GM12891 (cell line): ENCODE measurements at regions not wholly inside any gene's neighbourhood (a gene's known extent, or its start where the extent isn't known, plus 50 kb on each side); places are given as distances from the start of the nearest gene placed in this dataset.

Source experiments
- DNase-seq: peaks from one replicate; pipeline ENCODE4 v3.0.0; 2011; ENCODE audit warnings: low spot score; ENCODE audit not compliant: insufficient read length
- FAIRE-seq: peaks from 2 replicates; lab custom pipeline; 2011; peaks lifted over from hg19 to GRCh38; lab: Jason Lieb, UNC
- PAX5 ChIP-seq: IDR thresholded peaks from 2 replicates; pipeline ENCODE4 v1.6.1; 2011; ENCODE audit warnings: low read length, moderate library complexity, mild to moderate bottlenecking; ENCODE audit not compliant: insufficient read depth, severe bottlenecking
- POLR2A ChIP-seq: IDR thresholded peaks from 2 replicates; pipeline ENCODE4 v1.6.1; 2011; ENCODE audit warnings: low read depth, low read length, control low read depth
- POLR2AphosphoS5 ChIP-seq: IDR thresholded peaks from 2 replicates; pipeline ENCODE4 v1.6.1; 2011; ENCODE audit warnings: low read depth, low read length, control low read depth
- POU2F2 ChIP-seq: IDR thresholded peaks from 2 replicates; pipeline ENCODE4 v1.6.1; 2011; ENCODE audit warnings: low read depth, mild to moderate bottlenecking, control low read depth, low read length, moderate library complexity
- SPI1 ChIP-seq: IDR thresholded peaks from 2 replicates; pipeline ENCODE4 v1.6.1; 2011; ENCODE audit warnings: low read depth, low read length, control low read depth
- TAF1 ChIP-seq: IDR thresholded peaks from 2 replicates; pipeline ENCODE4 v1.6.1; 2011; ENCODE audit warnings: low read depth, low read length, control low read depth

DNA sequence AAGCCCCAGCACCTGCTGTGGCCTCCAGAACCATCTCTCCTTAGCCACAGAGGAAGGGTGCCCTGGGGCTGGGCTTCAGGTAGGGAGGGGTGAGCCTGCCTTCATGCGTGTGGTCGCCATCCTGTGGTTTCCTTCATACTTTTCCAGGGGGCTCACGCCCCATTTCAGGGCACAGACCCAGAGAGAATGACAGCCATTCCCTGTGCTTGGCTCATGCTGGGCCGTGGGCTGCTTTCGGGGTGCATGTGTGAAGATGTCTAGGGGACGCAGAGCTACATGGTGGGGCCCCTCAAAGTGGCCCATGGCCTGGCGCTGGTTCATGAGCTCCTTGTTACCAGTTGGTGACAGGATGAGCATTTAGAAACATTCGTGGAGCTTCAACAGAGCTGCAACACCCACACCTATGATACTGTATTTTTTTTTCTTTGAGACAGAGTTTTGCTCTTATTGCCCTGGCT, 190.3 kb upstream of the SLC24A3 start:
- FAIRE-seq (no peak), DNase-seq (no peak)
- no peak for TF ChIP-seq TAF1
- TF ChIP-seq SPI1 = no peak
- no peak for TF ChIP-seq POLR2AphosphoS5
- TF ChIP-seq PAX5 = no peak
- TF ChIP-seq POLR2A = no peak
- TF ChIP-seq POU2F2 = no peak

DNA sequence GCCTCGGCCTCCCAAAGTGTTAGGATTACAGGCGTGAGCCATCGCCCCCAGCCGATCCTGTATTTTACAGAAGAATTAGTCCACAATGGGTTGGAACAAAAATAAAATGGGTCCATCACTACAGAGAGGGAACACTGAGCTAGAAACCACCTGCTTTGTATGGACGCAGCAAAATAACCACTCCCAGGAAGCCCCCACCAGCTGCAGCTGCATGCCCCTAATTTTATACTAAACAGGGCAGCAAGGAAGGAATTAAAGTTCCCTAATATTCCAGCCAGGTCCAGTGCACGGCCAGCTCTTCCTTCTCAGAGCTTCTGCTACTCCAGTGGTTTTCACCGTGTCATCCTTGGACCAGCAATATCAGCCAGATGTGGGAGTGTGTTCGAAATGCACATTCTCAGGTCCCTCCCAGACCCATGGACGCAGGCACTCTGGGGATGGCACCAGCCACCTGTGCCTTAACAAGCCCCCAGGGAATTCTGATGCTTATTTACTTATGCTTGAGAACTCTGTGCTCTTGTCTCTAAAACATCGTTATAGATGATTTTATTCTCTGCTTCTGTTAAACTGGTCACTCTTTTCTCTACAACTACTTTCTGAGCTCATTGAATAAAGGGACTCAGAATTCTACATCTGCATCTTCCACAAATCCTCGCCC, 189.5 kb upstream of the SLC24A3 start:
- no peak for FAIRE-seq
- TF ChIP-seq TAF1 = no peak
- DNase-seq = no peak

DNA sequence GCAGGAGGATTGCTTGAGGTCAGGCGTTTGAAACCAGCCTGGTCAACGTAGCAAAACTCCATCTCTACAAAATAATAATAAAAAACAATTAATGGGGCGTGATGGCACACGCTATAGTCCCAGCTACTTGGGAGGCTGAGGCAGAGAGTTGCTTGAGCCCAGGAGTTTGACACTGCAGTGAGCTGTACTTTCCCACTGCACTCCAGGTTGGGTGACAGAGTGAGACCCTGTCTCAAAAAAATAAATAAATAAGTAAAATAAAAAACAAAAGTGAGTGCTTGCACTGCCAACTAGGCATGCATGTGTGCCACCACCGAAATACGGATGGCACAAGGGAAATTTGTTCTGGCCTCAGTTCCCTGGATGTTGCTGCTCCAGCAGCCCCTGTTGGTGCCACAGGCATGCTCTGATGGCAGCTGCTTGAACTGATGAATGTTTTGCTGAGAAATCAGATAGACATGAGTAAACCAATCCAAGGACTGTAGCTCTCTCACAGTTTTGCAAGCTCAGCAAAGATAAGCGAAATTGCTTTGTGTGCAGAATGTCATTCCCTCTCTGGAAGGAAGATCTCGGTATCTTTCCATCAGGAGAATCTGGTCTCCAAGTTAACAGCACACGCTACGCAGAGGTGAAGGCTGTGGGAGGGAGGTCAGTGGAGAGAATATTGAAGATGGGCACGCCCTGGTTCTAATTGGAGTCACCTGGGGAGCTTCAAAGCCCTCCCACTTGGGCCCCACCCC, 188.0 kb upstream of the SLC24A3 start:
- TF ChIP-seq POLR2A (no peak), PAX5 (no peak), SPI1 (no peak), POLR2AphosphoS5 (no peak), TAF1 (no peak), POU2F2 (no peak)
- FAIRE-seq = no peak

DNA sequence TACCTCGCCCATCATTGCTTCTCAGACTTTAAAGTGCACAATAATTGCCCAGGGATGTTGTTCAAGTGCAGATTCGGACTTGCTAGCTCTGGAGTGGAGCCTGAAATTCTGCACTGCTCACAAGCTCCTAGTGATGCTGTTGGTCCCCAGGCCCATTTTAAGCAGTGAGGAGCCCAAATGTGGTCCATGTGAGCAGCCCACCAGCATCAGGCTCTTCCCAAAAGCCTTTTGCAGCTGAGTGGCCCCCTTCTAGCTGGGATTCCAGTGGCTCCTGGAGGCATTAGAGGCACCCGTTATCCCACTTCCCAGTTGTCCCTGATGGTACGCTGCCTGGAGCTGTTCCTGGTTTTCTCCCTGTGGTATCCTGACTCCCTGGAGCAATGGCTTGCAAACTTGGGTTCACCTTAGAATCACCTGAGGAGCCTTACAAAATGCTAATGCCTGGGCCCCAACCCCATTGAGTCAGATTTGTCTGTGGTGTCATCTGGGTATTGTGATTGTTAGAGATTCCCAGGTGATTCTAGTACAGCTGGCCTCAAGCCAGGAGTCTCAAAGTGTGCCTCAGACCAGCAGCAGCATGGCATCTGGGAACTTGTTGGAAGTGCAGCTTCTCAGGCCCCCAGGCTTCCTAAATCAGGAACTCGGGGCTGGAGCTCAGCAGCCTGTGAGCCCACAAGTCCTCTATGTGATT, 186.9 kb upstream of the SLC24A3 start:
- TF ChIP-seq POLR2AphosphoS5 (no peak), POU2F2 (no peak), SPI1 (no peak), TAF1 (no peak), POLR2A (no peak), PAX5 (no peak)
- DNase-seq (no peak), FAIRE-seq (no peak)

More for the DNA sequence above, 188.0 kb upstream of the SLC24A3 start:
- no peak for DNase-seq

DNA sequence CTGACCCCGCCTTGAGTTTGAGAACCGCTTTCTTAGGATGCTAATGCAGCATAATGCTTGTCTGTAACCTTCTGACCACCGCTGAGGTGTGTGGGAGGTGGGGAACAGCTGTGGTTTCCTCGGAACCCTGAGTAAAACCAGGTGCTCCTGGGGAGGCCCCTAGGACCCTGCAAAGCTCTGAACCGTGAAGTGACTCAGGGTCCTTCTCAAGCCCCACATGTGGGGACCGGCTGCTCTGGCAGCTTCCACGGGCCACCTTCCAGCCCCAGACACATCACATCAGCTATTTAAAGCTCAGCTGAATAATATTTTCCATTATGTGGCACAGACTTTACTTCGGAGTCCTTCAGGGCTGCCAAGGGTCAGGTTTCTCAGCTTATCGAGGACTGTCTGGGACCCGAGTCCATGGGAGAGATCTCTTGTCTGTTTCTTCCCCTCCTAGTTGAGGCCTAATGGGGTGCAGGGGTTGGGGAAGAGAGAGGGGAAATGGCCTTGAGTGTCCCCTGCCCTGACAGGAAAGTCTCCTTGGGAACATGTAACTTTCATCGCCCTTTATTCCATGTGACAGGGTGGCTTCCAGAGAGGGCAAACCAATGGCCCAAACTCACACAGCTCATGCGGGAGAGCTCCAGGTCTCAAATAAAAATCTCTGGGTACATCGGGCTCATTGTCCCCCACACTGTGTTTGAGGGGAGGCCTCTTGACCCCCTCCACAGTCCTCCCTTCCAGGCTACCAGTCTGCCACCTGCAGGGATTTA, 186.1 kb upstream of the SLC24A3 start:
- TF ChIP-seq POU2F2 = peak; percentile 61; the same call in 1 of the 2 replicates
- no peak for TF ChIP-seq TAF1
- no peak for TF ChIP-seq POLR2A
- TF ChIP-seq PAX5 = peak; percentile 27
- peak; percentile 70 for FAIRE-seq
- peak; percentile 34 for DNase-seq

DNA sequence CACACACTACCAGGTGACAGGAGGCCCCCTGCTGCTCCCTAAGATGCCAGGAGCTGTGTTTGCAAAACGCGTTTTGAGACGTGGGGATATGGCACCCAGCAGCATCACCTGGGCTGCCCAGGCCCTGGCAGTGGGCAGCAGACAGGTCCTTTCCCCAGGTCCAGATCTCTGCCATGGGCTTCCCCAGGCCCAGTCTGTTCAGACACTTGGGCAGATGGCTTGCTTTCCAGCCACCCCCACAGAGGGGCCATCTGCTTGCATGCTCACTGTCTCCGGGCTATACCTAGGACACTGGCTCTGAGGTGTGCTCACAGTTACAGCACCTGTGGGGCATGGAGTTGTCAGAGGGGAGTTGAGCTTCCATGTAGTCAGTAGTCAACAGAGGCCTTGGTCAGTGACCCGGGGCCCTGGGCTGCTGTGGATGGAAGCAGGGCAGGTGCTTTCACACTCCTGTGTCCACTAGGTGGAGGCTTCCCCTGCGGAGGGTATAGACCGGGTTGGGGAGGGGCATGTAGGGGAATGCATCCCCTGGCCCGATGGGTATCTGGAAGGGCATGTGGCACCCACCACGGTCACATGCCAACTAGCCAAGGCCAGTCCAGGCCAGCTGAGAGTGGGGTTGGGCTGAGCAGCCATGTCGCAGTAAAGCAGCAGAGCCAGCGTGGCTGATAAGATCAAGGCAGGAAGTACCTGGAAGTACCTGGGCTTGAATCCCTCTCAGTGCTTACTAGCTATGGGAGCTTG, 185.4 kb upstream of the SLC24A3 start:
- DNase-seq = no peak
- no peak for TF ChIP-seq SPI1
- no peak for TF ChIP-seq POLR2AphosphoS5
- TF ChIP-seq POLR2A = no peak
- no peak for TF ChIP-seq POU2F2
- no peak for TF ChIP-seq PAX5
- TF ChIP-seq TAF1 = no peak
- FAIRE-seq = no peak

DNA sequence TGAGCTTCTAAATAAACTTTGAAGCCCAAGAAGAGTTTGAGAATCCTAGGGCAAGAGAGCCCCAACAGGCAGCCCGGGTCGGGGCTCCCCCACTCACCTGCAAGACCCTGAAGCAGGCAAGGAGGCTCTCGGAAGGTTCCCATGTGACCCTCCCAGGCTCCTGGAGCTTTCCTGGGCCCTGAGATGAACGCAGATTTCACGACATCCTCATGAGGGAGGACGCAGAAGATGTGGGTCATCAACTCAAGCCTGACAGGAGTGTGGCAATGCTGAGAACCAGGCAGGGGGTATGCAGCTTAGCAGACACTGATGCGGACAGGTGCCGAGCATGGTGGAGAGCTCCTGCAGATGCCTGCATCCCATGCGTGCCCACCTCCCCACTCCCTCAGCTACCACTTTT, 184.5 kb upstream of the SLC24A3 start:
- TF ChIP-seq POLR2AphosphoS5 = no peak
- TF ChIP-seq PAX5 = no peak
- TF ChIP-seq TAF1 = no peak
- TF ChIP-seq SPI1 = no peak
- no peak for TF ChIP-seq POLR2A
- no peak for TF ChIP-seq POU2F2
- no peak for DNase-seq
- FAIRE-seq = no peak

DNA sequence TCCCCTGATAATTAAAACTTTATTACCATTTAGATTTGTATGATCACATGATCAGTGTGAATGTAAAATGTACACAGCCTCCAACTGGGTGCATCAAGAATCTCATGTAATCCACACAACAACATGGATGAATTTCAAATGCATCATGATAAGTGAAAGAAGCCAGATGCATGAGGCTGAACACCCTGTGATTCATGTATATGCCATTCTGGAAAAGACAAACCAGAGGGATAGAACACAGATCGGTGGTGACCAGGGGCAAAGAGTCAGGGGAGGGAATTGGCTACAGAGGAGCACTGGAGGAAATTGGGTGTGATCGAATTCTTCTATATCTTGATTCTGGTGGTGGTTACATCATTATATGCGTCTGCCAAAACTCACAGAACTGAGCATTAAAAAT, 170.7 kb upstream of the SLC24A3 start:
- TF ChIP-seq SPI1 (no peak), POU2F2 (no peak), PAX5 (no peak), TAF1 (no peak)
- no peak for DNase-seq
- no peak for FAIRE-seq

DNA sequence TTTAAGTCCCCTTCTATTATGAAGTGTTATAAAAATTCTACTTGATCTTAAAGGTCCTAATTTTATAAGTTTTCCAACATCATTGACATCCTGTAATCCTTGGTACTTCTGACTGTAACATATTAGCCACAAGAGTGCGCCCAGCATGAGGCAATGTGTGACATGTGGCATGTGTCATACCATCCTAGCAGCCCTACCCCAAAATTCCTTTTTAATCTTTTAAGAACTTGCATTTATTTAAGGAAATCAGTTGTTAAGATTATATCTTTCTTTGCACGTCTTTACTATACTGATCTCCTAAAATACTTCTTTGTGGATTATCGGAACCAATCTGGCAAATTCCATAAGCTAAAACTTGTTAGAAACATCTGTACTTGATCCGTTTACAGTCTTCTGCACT, 167.1 kb upstream of the SLC24A3 start:
- no peak for DNase-seq
- no peak for TF ChIP-seq POU2F2
- no peak for FAIRE-seq
